DMS53 treated with DMSO at 0.1 percent for 48 hours (cell line): ENCODE measurements at regions not wholly inside any gene's neighbourhood (a gene's known extent, or its start where the extent isn't known, plus 50 kb on each side); places are given as distances from the start of the nearest gene placed in this dataset.

Experiments
- DNase-seq: peaks from one replicate; lab custom pipeline; 2025; ENCODE audit not compliant: unreplicated experiment; lab: John Stamatoyannopoulos, UW

- no peak for DNase-seq
These were observed 186.9 kb downstream of the ZFP36L2 start for GRCh38 chr2:43039376-43040080.

GRCh38 chr2:43038696-43039094 lies 187.7 kb downstream of the ZFP36L2 start:
- no peak for DNase-seq

- no peak for DNase-seq
These were observed 188.2 kb downstream of the ZFP36L2 start for GRCh38 chr2:43038034-43038695.

GRCh38 chr2:43035922-43036321 lies 190.5 kb downstream of the ZFP36L2 start:
- DNase-seq: no peak

GRCh38 chr2:43034921-43035320 lies 191.5 kb downstream of the ZFP36L2 start:
- DNase-seq: no peak

GRCh38 chr2:43034242-43034619 lies 192.2 kb downstream of the ZFP36L2 start:
- no peak for DNase-seq

- DNase-seq: no peak
These were observed 192.8 kb downstream of the ZFP36L2 start for GRCh38 chr2:43033466-43034241.

- DNase-seq: no peak
These were observed 193.5 kb downstream of the ZFP36L2 start for GRCh38 chr2:43033016-43033270.

- no peak for DNase-seq
These were observed 194.0 kb downstream of the ZFP36L2 start for GRCh38 chr2:43032213-43033015.

- DNase-seq: no peak
These were observed 194.8 kb downstream of the ZFP36L2 start for GRCh38 chr2:43031471-43032212.

- no peak for DNase-seq
These were observed 195.7 kb downstream of the ZFP36L2 start for GRCh38 chr2:43030551-43031307.

- no peak for DNase-seq
These were observed 197.2 kb downstream of the ZFP36L2 start for GRCh38 chr2:43029186-43029585.

- no peak for DNase-seq
These were observed 198.2 kb downstream of the ZFP36L2 start for GRCh38 chr2:43028188-43028587.

- DNase-seq: no peak
These were observed 199.1 kb downstream of the ZFP36L2 start for GRCh38 chr2:43027097-43027873.

GRCh38 chr2:43026426-43027096 lies 199.8 kb downstream of the ZFP36L2 start:
- no peak for DNase-seq

- DNase-seq: no peak
These were observed 200.6 kb downstream of the ZFP36L2 start for GRCh38 chr2:43025709-43026295.

GRCh38 chr2:43024515-43025011 lies 201.8 kb downstream of the ZFP36L2 start:
- no peak for DNase-seq
